Kidney epithelial cell (primary cell): ENCODE measurements at regions not wholly inside any gene's neighbourhood (a gene's known extent, or its start where the extent isn't known, plus 50 kb on each side); places are given as distances from the start of the nearest gene placed in this dataset.
A peak's percentile ranks its signal among the peaks of the same experiment; 100 is the strongest.

Source experiments
- DNase-seq: peaks from one replicate; pipeline ENCODE4 v3.0.0-alpha.2; 2010; ENCODE audit warnings: low read depth
- H3K27me3 ChIP-seq: 2 replicates; pipeline ENCODE4 v1.6.0; 2011; ENCODE audit warnings: low read length; ENCODE audit not compliant: control insufficient read depth, insufficient read depth
- H3K36me3 ChIP-seq: 2 replicates; pipeline ENCODE4 v1.5.1; 2011; ENCODE audit warnings: low read length; ENCODE audit not compliant: control insufficient read depth, insufficient read depth
- H3K4me3 ChIP-seq: 2 replicates; pipeline ENCODE4 v1.5.1; 2011; ENCODE audit warnings: low read depth, mild to moderate bottlenecking, control low read depth, low read length
- CTCF ChIP-seq: IDR thresholded peaks from 2 replicates; pipeline ENCODE4 v1.5.1; 2011; ENCODE audit warnings: mild to moderate bottlenecking, moderate library complexity, low read length, control low read depth, inconsistent platforms; ENCODE audit not compliant: insufficient read depth, poor library complexity, severe bottlenecking

- Histone ChIP-seq H3K4me3 (no peak overlapping the region), H3K36me3 (no peaks in the 10 kb centered on the region), H3K27me3 (no peaks in the 10 kb centered on the region)
- peak; percentile 62 for TF ChIP-seq CTCF
- DNase-seq: peak; percentile 4
Measured at GRCh38 chr1:185681034-185681633, 53.1 kb upstream of the HMCN1 start.

DNA sequence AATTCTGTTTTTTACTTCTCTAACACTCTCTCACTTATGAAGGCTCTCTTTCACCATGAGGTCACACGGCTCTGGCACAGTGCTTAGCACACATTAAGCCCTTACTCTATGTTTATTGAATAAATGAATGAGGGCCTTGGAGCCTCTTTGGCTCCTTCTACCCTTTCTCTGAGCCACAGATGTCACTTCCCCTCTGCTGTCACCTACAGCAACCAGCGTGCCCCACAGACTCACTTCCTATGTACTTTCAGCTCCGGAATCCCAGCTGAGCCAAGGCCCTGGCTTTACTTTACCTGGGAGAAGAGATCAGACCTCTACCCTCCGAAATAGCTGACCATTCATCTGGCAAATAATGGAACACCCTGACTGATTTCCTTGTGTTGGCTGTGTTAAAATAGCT is 53.7 kb upstream of the HMCN1 start:
- no peak for TF ChIP-seq CTCF
- H3K4me3 ChIP-seq: no peak overlapping the region
- no peaks in the 10 kb centered on the region for H3K27me3 ChIP-seq
- no peaks in the 10 kb centered on the region for H3K36me3 ChIP-seq
- DNase-seq: no peak

DNA sequence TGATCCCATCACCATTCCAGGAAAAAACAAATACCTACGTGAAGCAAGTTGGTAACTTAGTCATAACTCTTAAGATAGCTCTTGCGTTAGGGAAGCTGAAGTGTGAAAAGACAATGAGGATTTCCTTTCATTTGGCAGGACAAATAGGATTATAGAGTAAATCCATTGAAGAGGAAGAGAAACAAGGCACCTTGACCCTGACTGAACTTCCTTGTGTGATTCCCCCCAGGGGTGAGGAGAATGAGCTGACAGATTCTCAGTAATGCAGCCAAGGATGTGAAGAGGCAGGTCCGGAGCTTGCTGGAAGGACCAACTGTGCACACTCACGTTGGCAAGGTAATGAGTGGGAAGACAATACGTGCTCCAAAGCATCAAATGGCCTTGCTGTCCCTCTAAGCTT is 55.0 kb upstream of the HMCN1 start:
- Histone ChIP-seq H3K36me3 (no peaks in the 10 kb centered on the region), H3K27me3 (no peaks in the 10 kb centered on the region), H3K4me3 (no peak overlapping the region)
- no peak for TF ChIP-seq CTCF
- DNase-seq: no peak

DNA sequence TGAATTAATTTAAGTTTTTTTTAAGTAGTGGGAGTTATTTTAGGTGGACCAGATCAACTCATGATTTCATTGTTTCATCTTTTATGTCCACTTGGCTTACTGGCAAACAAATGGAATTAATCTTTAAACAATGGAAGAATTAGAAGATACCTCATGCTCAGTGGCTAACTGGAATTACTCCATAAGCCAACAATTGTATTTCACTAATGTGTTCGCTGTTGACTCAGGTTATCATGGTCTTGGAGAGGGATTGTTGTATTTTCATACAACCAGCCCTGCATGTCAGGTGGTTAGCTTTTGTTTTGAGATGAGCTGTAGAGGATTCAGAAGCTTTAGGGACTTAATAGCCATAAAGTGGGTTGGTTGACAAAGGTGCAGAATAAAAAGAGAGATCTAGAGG is 57.2 kb upstream of the HMCN1 start:
- Histone ChIP-seq H3K36me3 (no peaks in the 10 kb centered on the region), H3K4me3 (no peak overlapping the region), H3K27me3 (no peaks in the 10 kb centered on the region)
- TF ChIP-seq CTCF: no peak
- DNase-seq: no peak

GRCh38 chr1:185674201-185674600 is 60.0 kb upstream of the HMCN1 start:
- DNase-seq: no peak
- H3K27me3 ChIP-seq: no peaks in the 10 kb centered on the region

More at GRCh38 chr1:185674201-185674600, 60.0 kb upstream of the HMCN1 start:
- no peak for TF ChIP-seq CTCF
- no peaks in the 10 kb centered on the region for H3K36me3 ChIP-seq
- H3K4me3 ChIP-seq: no peak overlapping the region
